Kidney (tissue), 13 donors: ENCODE measurements at regions not wholly inside any gene's neighbourhood (a gene's known extent, or its start where the extent isn't known, plus 50 kb on each side); places are given as distances from the start of the nearest gene placed in this dataset.

ENCODE experiments used
- DNase-seq, 5 donors: peaks; one replicate each; pipeline ENCODE4 v3.0.0-alpha.2; 2013 to 2020
- FAIRE-seq: peaks from 2 replicates; lab custom pipeline; 2012; peaks lifted over from hg19 to GRCh38; lab: Jason Lieb, UNC
- H3K27ac ChIP-seq, 2 donors: one replicate each; pipeline ENCODE4 v1.7.0; 2013; ENCODE audit warnings: low read depth in 2 of 2, low read length in 2 of 2, inconsistent platforms in 1 of 2
- H3K27me3 ChIP-seq: one replicate; pipeline ENCODE4 v1.7.1; 2013; ENCODE audit warnings: low read length, inconsistent platforms; ENCODE audit not compliant: control insufficient read depth, insufficient read depth
- H3K36me3 ChIP-seq, 3 donors: one replicate each; pipeline versions ENCODE4 v1.7.0 to v1.7.1; 2013; ENCODE audit warnings: low read length in 3 of 3, control low read depth in 1 of 3, inconsistent platforms in 1 of 3; ENCODE audit not compliant: insufficient read depth in 3 of 3, control insufficient read depth in 2 of 3
- H3K4me1 ChIP-seq, 3 donors: one replicate each; pipeline versions ENCODE4 v1.7.0 to v1.7.1; 2013; ENCODE audit warnings: low read length in 3 of 3, inconsistent platforms in 1 of 3, low read depth in 1 of 3; ENCODE audit not compliant: control insufficient read depth in 2 of 3, insufficient read depth in 2 of 3
- H3K4me3 ChIP-seq, 3 donors: one replicate each; pipeline versions ENCODE4 v1.7.0 to v1.8.1; 2013; ENCODE audit warnings: low read length in 3 of 3, control low read depth in 1 of 3, inconsistent platforms in 1 of 3
- H3K9ac ChIP-seq, 3 donors: one replicate each; pipeline versions ENCODE4 v1.7.0 to v1.7.1; 2013; ENCODE audit warnings: low read length in 3 of 3, control low read depth in 1 of 3, inconsistent platforms in 1 of 3
- H3K9me3 ChIP-seq, 3 donors: one replicate each; pipeline versions ENCODE4 v1.7.0 to v1.7.1; 2013; ENCODE audit warnings: low read length in 3 of 3, control low read depth in 1 of 3, inconsistent platforms in 1 of 3; ENCODE audit not compliant: control insufficient read depth in 2 of 3, insufficient read depth in 1 of 3
- CTCF ChIP-seq: IDR thresholded peaks from 3 replicates; pipeline ENCODE4 v1.5.1; 2012; ENCODE audit warnings: mild to moderate bottlenecking, moderate library complexity, borderline replicate concordance; ENCODE audit not compliant: insufficient read depth; ENCODE audit errors: extremely low read depth
- intact Hi-C: fragments of 100-400 bp; cut with DNase I; formaldehyde crosslinking; loops from one replicate; pipeline ENCODE4 v1.11.1; 2022
- donor health status: control.
- donor health status: control.
- donor health status: control.
- donor health status: control.
- donor health status: control.
- donor health status: DM: yes; HTN: yes; CAD: no.
- donor health status: Normal renal cell carcinoma (clear cell type).

GRCh38 chrX:115957862-115958490 lies 212.6 kb upstream of the AGTR2 start:
- Histone ChIP-seq H3K27ac (no peak overlapping the region), H3K9me3 (no peaks in the 10 kb centered on the region), H3K9ac (no peak overlapping the region), H3K36me3 (no peaks in the 10 kb centered on the region), H3K4me3 (no peak overlapping the region), H3K27me3 (peaks cover 3% of the 10 kb centered on the region), H3K4me1 (no peaks in the 10 kb centered on the region)
- FAIRE-seq = no peak
- no peak for TF ChIP-seq CTCF
- peak in 2 of 5 donors; percentile 13 to 37 for DNase-seq
- intact Hi-C loops = no loop called here

GRCh38 chrX:115958687-115959359 lies 211.7 kb upstream of the AGTR2 start:
- Histone ChIP-seq H3K27ac (no peak overlapping the region), H3K9ac (no peak overlapping the region), H3K9me3 (no peaks in the 10 kb centered on the region), H3K27me3 (peaks cover 3% of the 10 kb centered on the region), H3K4me3 (no peak overlapping the region), H3K4me1 (no peaks in the 10 kb centered on the region), H3K36me3 (no peaks in the 10 kb centered on the region)
- DNase-seq (peak in 1 of 5 donors; percentile 9), FAIRE-seq (no peak)
- intact Hi-C loops = no loop called here
- TF ChIP-seq CTCF = no peak

GRCh38 chrX:115960440-115961084 lies 210.0 kb upstream of the AGTR2 start:
- H3K9ac ChIP-seq = no peak overlapping the region
- intact Hi-C loops = no loop called here
- H3K27ac ChIP-seq = no peak overlapping the region
- DNase-seq (no peak), FAIRE-seq (no peak)
- H3K36me3 ChIP-seq = no peaks in the 10 kb centered on the region
- H3K4me1 ChIP-seq = no peaks in the 10 kb centered on the region
- TF ChIP-seq CTCF = no peak
- peaks cover 3% of the 10 kb centered on the region for H3K27me3 ChIP-seq
- no peaks in the 10 kb centered on the region for H3K9me3 ChIP-seq
- no peak overlapping the region for H3K4me3 ChIP-seq
